Adrenal gland (tissue), 5 donors: ENCODE measurements at regions not wholly inside any gene's neighbourhood (a gene's known extent, or its start where the extent isn't known, plus 50 kb on each side); places are given as distances from the start of the nearest gene placed in this dataset.

Experiments used
- POLR2A ChIP-seq, 2 donors: fragments of 450-650 bp; IDR thresholded peaks; one replicate each; pipeline ENCODE4 v1.6.1; 2017; ENCODE audit warnings: antibody characterized with exemption in 2 of 2, mild to moderate bottlenecking in 2 of 2, moderate library complexity in 1 of 2
- TF ChIP-seq, protein P1 (sequence below), 6 experiments: fragments of 450-650 bp in 4 of 6; fragments of 200-600 bp in 2 of 6; sonication (generic) in 1 of 6; IDR thresholded peaks; 1 replicate in 5 of 6; 2 replicates in 1 of 6; pipeline versions ENCODE4 v1.5.1 to v1.8.0; 2016 to 2021; ENCODE audit warnings: antibody characterized with exemption in 6 of 6, mild to moderate bottlenecking in 2 of 6, moderate library complexity in 1 of 6
- donor health status: DM: no; HTN: no; CAD: no.

GRCh38 chr12:123100450-123100849 is 50.4 kb downstream of the PITPNM2 start:
- TF ChIP-seq POLR2A (IDR thresholded peaks at IDR 0.05) = no peak
- TF ChIP-seq, protein P1, sequence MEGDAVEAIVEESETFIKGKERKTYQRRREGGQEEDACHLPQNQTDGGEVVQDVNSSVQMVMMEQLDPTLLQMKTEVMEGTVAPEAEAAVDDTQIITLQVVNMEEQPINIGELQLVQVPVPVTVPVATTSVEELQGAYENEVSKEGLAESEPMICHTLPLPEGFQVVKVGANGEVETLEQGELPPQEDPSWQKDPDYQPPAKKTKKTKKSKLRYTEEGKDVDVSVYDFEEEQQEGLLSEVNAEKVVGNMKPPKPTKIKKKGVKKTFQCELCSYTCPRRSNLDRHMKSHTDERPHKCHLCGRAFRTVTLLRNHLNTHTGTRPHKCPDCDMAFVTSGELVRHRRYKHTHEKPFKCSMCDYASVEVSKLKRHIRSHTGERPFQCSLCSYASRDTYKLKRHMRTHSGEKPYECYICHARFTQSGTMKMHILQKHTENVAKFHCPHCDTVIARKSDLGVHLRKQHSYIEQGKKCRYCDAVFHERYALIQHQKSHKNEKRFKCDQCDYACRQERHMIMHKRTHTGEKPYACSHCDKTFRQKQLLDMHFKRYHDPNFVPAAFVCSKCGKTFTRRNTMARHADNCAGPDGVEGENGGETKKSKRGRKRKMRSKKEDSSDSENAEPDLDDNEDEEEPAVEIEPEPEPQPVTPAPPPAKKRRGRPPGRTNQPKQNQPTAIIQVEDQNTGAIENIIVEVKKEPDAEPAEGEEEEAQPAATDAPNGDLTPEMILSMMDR (IDR thresholded peaks at IDR 0.05) = no peak
